HL-60 (cell line): ENCODE measurements at regions not wholly inside any gene's neighbourhood (a gene's known extent, or its start where the extent isn't known, plus 50 kb on each side); places are given as distances from the start of the nearest gene placed in this dataset.

ENCODE experiments used
- GABPA ChIP-seq: IDR thresholded peaks from 2 replicates; pipeline ENCODE4 v1.6.1; 2012; ENCODE audit warnings: low read depth
- POLR2AphosphoS5 ChIP-seq: IDR thresholded peaks from 2 replicates; pipeline ENCODE4 v1.6.1; 2012; ENCODE audit warnings: low read depth
- SPI1 ChIP-seq: IDR thresholded peaks from 2 replicates; pipeline ENCODE4 v1.6.1; 2012; ENCODE audit warnings: low read depth, mild to moderate bottlenecking, borderline replicate concordance
- TF ChIP-seq, protein P1 (sequence below): IDR thresholded peaks from one replicate; pipeline ENCODE4 v1.5.1; 2011; ENCODE audit warnings: low read length, control low read depth, inconsistent platforms; ENCODE audit not compliant: insufficient read depth
- TF ChIP-seq, protein P2 (sequence below): IDR thresholded peaks from 2 replicates; pipeline ENCODE4 v1.6.1; 2012; ENCODE audit warnings: low read depth; ENCODE audit not compliant: insufficient replicate concordance

DNA sequence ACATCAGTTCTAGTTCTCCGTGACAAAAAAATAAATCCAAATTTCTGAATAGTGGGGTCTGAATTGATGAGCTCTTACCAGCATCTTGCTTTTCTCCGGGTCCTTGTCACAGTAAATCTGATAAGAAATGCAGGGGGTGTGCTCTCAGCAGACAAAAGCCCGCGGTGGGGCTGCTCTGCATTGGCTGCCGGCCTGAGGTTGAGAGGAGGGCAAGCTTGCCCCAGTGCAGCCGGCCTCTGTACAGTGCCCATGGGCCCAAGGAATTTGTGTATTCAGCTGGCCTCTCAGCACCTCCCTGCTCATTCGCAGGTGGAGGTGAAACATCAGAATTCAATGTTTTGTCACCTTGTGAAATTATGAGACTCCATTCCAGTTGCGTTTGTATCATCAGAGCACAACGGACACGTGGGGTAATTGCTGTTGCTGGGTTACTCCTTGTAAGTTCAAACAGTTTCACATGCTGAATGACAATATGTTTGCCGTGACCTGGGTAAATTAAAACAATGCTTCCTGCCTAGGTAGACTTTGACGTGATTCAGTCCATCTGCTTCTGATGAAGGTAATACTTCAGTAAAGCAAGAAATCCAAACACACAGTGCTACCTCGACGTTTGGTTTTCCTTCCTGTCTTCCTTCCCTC lies 596.4 kb downstream of the MID1IP1 start:
- TF ChIP-seq GABPA = no peak
- TF ChIP-seq, protein P1, sequence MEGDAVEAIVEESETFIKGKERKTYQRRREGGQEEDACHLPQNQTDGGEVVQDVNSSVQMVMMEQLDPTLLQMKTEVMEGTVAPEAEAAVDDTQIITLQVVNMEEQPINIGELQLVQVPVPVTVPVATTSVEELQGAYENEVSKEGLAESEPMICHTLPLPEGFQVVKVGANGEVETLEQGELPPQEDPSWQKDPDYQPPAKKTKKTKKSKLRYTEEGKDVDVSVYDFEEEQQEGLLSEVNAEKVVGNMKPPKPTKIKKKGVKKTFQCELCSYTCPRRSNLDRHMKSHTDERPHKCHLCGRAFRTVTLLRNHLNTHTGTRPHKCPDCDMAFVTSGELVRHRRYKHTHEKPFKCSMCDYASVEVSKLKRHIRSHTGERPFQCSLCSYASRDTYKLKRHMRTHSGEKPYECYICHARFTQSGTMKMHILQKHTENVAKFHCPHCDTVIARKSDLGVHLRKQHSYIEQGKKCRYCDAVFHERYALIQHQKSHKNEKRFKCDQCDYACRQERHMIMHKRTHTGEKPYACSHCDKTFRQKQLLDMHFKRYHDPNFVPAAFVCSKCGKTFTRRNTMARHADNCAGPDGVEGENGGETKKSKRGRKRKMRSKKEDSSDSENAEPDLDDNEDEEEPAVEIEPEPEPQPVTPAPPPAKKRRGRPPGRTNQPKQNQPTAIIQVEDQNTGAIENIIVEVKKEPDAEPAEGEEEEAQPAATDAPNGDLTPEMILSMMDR = no peak
- TF ChIP-seq, protein P2, sequence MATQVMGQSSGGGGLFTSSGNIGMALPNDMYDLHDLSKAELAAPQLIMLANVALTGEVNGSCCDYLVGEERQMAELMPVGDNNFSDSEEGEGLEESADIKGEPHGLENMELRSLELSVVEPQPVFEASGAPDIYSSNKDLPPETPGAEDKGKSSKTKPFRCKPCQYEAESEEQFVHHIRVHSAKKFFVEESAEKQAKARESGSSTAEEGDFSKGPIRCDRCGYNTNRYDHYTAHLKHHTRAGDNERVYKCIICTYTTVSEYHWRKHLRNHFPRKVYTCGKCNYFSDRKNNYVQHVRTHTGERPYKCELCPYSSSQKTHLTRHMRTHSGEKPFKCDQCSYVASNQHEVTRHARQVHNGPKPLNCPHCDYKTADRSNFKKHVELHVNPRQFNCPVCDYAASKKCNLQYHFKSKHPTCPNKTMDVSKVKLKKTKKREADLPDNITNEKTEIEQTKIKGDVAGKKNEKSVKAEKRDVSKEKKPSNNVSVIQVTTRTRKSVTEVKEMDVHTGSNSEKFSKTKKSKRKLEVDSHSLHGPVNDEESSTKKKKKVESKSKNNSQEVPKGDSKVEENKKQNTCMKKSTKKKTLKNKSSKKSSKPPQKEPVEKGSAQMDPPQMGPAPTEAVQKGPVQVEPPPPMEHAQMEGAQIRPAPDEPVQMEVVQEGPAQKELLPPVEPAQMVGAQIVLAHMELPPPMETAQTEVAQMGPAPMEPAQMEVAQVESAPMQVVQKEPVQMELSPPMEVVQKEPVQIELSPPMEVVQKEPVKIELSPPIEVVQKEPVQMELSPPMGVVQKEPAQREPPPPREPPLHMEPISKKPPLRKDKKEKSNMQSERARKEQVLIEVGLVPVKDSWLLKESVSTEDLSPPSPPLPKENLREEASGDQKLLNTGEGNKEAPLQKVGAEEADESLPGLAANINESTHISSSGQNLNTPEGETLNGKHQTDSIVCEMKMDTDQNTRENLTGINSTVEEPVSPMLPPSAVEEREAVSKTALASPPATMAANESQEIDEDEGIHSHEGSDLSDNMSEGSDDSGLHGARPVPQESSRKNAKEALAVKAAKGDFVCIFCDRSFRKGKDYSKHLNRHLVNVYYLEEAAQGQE = no peak
- TF ChIP-seq POLR2AphosphoS5 = no peak
- no peak for TF ChIP-seq SPI1
